Effector memory CD4-positive, alpha-beta T cell (primary cell): ENCODE measurements at regions not wholly inside any gene's neighbourhood (a gene's known extent, or its start where the extent isn't known, plus 50 kb on each side); places are given as distances from the start of the nearest gene placed in this dataset.

ENCODE experiments used
- DNase-seq, 3 donors: peaks; one replicate each; pipeline ENCODE4 v3.0.0-alpha.2; 2020
- H3K27ac ChIP-seq: 2 replicates; pipeline ENCODE4 v1.7.0; 2013; ENCODE audit warnings: mild to moderate bottlenecking, low read length, moderate library complexity; ENCODE audit not compliant: insufficient read depth, poor library complexity, severe bottlenecking
- H3K27me3 ChIP-seq: replicated peaks from 2 replicates; pipeline ENCODE4 v1.7.0; 2013; ENCODE audit warnings: mild to moderate bottlenecking, low read length; ENCODE audit not compliant: insufficient read depth, control insufficient read depth, poor library complexity, severe bottlenecking
- H3K36me3 ChIP-seq: 2 replicates; pipeline ENCODE4 v1.7.0; 2013; ENCODE audit warnings: mild to moderate bottlenecking, low read length, moderate library complexity; ENCODE audit not compliant: control insufficient read depth, insufficient read depth
- H3K4me1 ChIP-seq: 2 replicates; pipeline ENCODE4 v1.7.0; 2013; ENCODE audit warnings: low read length, mild to moderate bottlenecking; ENCODE audit not compliant: control insufficient read depth, insufficient read depth, poor library complexity, severe bottlenecking
- H3K4me3 ChIP-seq: 2 replicates; pipeline ENCODE4 v1.7.0; 2013; ENCODE audit warnings: low read length, low read depth, mild to moderate bottlenecking; ENCODE audit not compliant: insufficient read depth, poor library complexity, severe bottlenecking
- H3K9me3 ChIP-seq: 2 replicates; pipeline ENCODE4 v1.7.0; 2013; ENCODE audit warnings: mild to moderate bottlenecking, low read length, moderate library complexity; ENCODE audit not compliant: control insufficient read depth

DNA sequence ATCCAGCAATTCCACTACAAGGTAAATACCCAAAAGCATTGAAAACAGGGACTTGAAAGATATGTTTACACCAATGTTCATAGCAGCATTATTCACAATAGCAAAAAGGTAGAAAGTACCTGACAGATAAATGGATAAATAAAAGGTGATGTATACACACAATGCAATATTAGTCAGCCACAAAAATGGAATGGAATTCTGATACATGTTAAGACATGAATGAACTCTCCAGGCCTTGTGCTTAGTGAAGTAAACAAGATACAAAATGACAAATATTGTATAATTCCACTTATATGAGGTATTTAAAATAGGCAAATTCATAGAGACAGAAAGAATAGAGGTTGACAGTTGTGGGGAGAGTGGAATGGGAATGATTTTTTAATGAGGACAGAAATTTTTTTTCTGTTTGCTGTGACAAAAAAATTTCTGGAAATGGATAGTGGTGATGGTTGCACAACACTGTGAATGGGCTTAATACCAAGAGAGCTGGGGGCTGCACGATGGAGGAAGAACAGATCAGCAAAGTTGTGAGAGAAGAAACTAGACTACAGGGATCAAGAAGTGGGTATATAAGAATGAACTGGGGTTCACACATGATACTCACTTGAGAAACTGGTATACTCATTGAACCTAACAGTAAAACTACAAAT is 137.2 kb downstream of the MZT1 start:
- DNase-seq = no peak
- no peak overlapping the region for H3K27ac ChIP-seq
- H3K27me3 ChIP-seq = no peaks in the 10 kb centered on the region

GRCh38 chr13:72586518-72586917 is 140.9 kb downstream of the MZT1 start:
- Histone ChIP-seq H3K36me3 (no peaks in the 10 kb centered on the region), H3K4me3 (no peak overlapping the region), H3K4me1 (no peaks in the 10 kb centered on the region), H3K27ac (no peak overlapping the region), H3K9me3 (no peaks in the 10 kb centered on the region), H3K27me3 (no peaks in the 10 kb centered on the region)
- no peak for DNase-seq

More for the DNA sequence above, 137.2 kb downstream of the MZT1 start:
- Histone ChIP-seq H3K4me1 (no peaks in the 10 kb centered on the region), H3K9me3 (no peaks in the 10 kb centered on the region), H3K36me3 (no peaks in the 10 kb centered on the region), H3K4me3 (no peak overlapping the region)

- DNase-seq = no peak
- no peaks in the 10 kb centered on the region for H3K4me1 ChIP-seq
- no peaks in the 10 kb centered on the region for H3K27me3 ChIP-seq
- H3K9me3 ChIP-seq = no peaks in the 10 kb centered on the region
- no peaks in the 10 kb centered on the region for H3K36me3 ChIP-seq
- no peak overlapping the region for H3K4me3 ChIP-seq
- H3K27ac ChIP-seq = no peak overlapping the region
These were observed 142.2 kb downstream of the MZT1 start for GRCh38 chr13:72585254-72585653.

DNA sequence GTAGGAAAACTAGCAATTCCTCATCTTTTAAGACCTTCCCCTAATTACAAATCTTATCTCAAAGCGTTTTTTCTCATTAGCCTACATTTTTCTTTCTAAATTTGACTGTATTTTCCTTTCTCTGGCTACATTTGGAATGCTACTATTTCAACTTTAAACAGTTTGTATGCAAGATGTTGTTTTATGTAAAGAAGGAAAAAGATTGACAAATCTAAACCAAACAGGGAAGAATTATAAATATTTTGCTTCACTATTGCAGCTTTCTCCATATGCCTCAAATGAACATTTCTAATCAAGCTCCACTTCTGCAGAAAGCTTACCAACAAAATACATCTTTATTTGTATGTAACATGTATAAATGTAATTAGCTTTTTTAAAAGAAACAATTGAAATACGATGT is 156.2 kb downstream of the MZT1 start:
- no peaks in the 10 kb centered on the region for H3K36me3 ChIP-seq
- no peak overlapping the region for H3K4me3 ChIP-seq
- H3K9me3 ChIP-seq = no peaks in the 10 kb centered on the region
- no peaks in the 10 kb centered on the region for H3K4me1 ChIP-seq
- no peaks in the 10 kb centered on the region for H3K27me3 ChIP-seq
- no peak for DNase-seq
- H3K27ac ChIP-seq = no peak overlapping the region

- Histone ChIP-seq H3K27ac (no peak overlapping the region), H3K4me1 (no peaks in the 10 kb centered on the region), H3K36me3 (no peaks in the 10 kb centered on the region), H3K4me3 (no peak overlapping the region), H3K9me3 (no peaks in the 10 kb centered on the region), H3K27me3 (no peaks in the 10 kb centered on the region)
- no peak for DNase-seq
These were observed 157.4 kb downstream of the MZT1 start for GRCh38 chr13:72570019-72570418.

DNA sequence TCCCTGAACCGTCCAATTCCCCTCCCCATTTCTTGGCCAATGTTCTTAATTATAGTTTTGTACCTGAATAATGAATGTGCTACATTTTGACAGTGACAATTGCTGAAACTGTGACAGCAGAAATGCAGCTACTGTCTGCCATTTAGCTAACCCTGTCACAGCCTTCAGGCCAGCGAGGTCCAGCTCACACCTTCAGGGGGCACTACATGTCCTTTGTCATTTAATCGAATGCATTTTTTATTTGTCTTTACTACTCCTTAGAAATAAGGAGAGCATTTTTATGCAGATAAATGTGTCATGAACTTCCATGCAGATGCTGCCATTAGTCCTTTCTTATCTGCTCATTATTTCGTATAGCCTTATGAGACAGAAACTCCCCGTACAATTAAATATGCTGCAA is 159.9 kb downstream of the MZT1 start:
- no peaks in the 10 kb centered on the region for H3K4me1 ChIP-seq
- no peak for DNase-seq
- H3K4me3 ChIP-seq = no peak overlapping the region
- no peaks in the 10 kb centered on the region for H3K36me3 ChIP-seq
- H3K27ac ChIP-seq = no peak overlapping the region
- H3K9me3 ChIP-seq = no peaks in the 10 kb centered on the region
- no peaks in the 10 kb centered on the region for H3K27me3 ChIP-seq

GRCh38 chr13:72566526-72566925 is 160.9 kb downstream of the MZT1 start:
- Histone ChIP-seq H3K36me3 (no peaks in the 10 kb centered on the region), H3K4me1 (no peaks in the 10 kb centered on the region)

GRCh38 chr13:72565893-72566292 is 161.5 kb downstream of the MZT1 start:
- no peak for DNase-seq
- H3K27ac ChIP-seq = no peak overlapping the region
- H3K4me3 ChIP-seq = no peak overlapping the region
- no peaks in the 10 kb centered on the region for H3K9me3 ChIP-seq
- H3K36me3 ChIP-seq = no peaks in the 10 kb centered on the region
- no peaks in the 10 kb centered on the region for H3K4me1 ChIP-seq
- no peaks in the 10 kb centered on the region for H3K27me3 ChIP-seq

More at GRCh38 chr13:72566526-72566925, 160.9 kb downstream of the MZT1 start:
- Histone ChIP-seq H3K27me3 (no peaks in the 10 kb centered on the region), H3K27ac (no peak overlapping the region), H3K9me3 (no peaks in the 10 kb centered on the region), H3K4me3 (no peak overlapping the region)
- DNase-seq = no peak

DNA sequence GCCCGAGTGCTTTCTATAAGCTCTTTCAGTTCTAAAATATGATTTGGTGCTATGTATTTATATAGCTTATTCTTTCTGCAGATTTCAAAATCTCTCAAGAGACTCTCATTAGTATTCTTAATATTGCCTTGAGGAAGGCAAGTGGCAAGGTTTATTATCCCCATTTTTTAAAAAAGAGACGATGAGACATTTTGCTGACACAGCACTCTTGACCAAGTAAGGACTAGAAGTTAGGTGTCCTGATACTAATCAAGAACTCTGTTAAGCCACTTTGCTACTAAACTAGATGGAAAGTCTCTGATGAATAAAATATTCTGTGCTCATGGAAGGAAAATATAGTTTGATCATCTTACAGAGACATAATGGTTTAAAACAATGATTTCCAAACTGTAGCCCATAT is 164.7 kb downstream of the MZT1 start:
- Histone ChIP-seq H3K4me3 (no peak overlapping the region), H3K36me3 (no peaks in the 10 kb centered on the region), H3K27me3 (no peaks in the 10 kb centered on the region), H3K9me3 (no peaks in the 10 kb centered on the region), H3K27ac (no peak overlapping the region), H3K4me1 (no peaks in the 10 kb centered on the region)
- DNase-seq = no peak

DNA sequence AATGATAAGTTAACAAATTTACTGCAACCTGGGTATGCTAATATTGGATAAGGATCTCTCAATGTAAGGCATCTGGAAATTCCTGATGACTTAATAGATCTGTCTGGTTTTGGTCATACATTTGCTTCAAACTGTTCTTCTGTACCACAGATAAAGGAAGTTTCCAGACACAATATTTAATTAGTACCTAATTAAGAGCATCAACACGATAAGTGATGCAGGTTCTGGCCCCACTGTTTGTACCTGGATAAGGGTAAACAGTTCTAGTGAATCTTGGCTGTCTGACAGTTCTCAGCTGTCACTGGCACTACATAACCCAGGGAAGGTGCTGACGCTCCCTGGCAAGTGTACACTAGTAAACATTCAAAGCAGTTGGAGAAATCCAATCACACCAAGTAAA is 165.6 kb downstream of the MZT1 start:
- H3K27ac ChIP-seq = no peak overlapping the region
- H3K4me3 ChIP-seq = no peak overlapping the region

More for the DNA sequence above, 165.6 kb downstream of the MZT1 start:
- no peak for DNase-seq
- no peaks in the 10 kb centered on the region for H3K36me3 ChIP-seq
- H3K27me3 ChIP-seq = no peaks in the 10 kb centered on the region
- H3K9me3 ChIP-seq = no peaks in the 10 kb centered on the region
- no peaks in the 10 kb centered on the region for H3K4me1 ChIP-seq
